Caco-2 (cell line): ENCODE measurements at regions not wholly inside any gene's neighbourhood (a gene's known extent, or its start where the extent isn't known, plus 50 kb on each side); places are given as distances from the start of the nearest gene placed in this dataset.

Source experiments
- BruUV-seq: library from RNA; stranded (reverse); fragments of 400-500 nt; replicated peaks from 2 replicates; lab custom pipeline; 2021; lab: Mats Ljungman, UMichigan
- CTCF ChIA-PET: fragments of 300-600 bp; sonication (Branson Sonifier 250); formaldehyde crosslinking; loops from one replicate; lab custom pipeline; 2022; ENCODE audit warnings: antibody characterized with exemption; lab: Charles Lee
- POLR2A ChIA-PET: fragments of 300-600 bp; sonication (Branson Sonifier 250); formaldehyde crosslinking; loops from one replicate; lab custom pipeline; 2022; ENCODE audit warnings: antibody characterized with exemption; lab: Charles Lee
- DNase-seq, 2 experiments: peaks; one replicate each; pipeline versions ENCODE4 v3.0.0 to v3.0.0-alpha.2; 2020 to 2022
- H3K27me3 ChIP-seq: replicated peaks from 2 replicates; pipeline ENCODE4 v1.6.0; 2011; ENCODE audit warnings: low read length; ENCODE audit not compliant: control insufficient read depth, insufficient read depth
- H3K36me3 ChIP-seq: 2 replicates; pipeline ENCODE4 v1.5.1; 2011; ENCODE audit warnings: low read length; ENCODE audit not compliant: control insufficient read depth, insufficient read depth
- H3K4me1 ChIP-seq: fragments of 250-450 bp; sonication (Bioruptor Pico); 2 replicates; pipeline ENCODE4 v1.5.1; 2020; ENCODE audit warnings: mild to moderate bottlenecking
- H3K4me3 ChIP-seq: 2 replicates; pipeline ENCODE4 v1.5.1; 2011; ENCODE audit warnings: low read depth, mild to moderate bottlenecking, control low read depth, low read length
- H3K9me3 ChIP-seq: fragments of 250-450 bp; sonication (Bioruptor Pico); 2 replicates; pipeline ENCODE4 v1.5.1; 2020; ENCODE audit warnings: mild to moderate bottlenecking, moderate library complexity
- H3K27ac Mint-ChIP-seq: one replicate; pipeline ENCODE4 v1.8.0; 2022; ENCODE audit warnings: mixed read lengths; ENCODE audit not compliant: unreplicated experiment
- H3K27me3 Mint-ChIP-seq: one replicate; pipeline ENCODE4 v1.8.0; 2022; ENCODE audit warnings: mixed read lengths; ENCODE audit not compliant: insufficient read depth, unreplicated experiment
- H3K36me3 Mint-ChIP-seq: one replicate; pipeline ENCODE4 v1.8.0; 2022; ENCODE audit warnings: mild to moderate bottlenecking, mixed read lengths; ENCODE audit not compliant: insufficient read depth, unreplicated experiment
- H3K4me1 Mint-ChIP-seq: one replicate; pipeline ENCODE4 v1.8.0; 2022; ENCODE audit warnings: low read depth, mixed read lengths; ENCODE audit not compliant: unreplicated experiment
- H3K4me3 Mint-ChIP-seq: one replicate; pipeline ENCODE4 v1.8.0; 2022; ENCODE audit warnings: mild to moderate bottlenecking, moderate library complexity, mixed read lengths; ENCODE audit not compliant: unreplicated experiment
- H3K9me3 Mint-ChIP-seq: one replicate; pipeline ENCODE4 v1.8.0; 2022; ENCODE audit warnings: mixed read lengths; ENCODE audit not compliant: unreplicated experiment
- intact Hi-C: fragments of 100-400 bp; cut with micrococcal nuclease; formaldehyde crosslinking; loops from one replicate; pipeline ENCODE4 v1.10.0; 2022; ENCODE audit not compliant: unreplicated experiment
- TF ChIP-seq, protein P1 (sequence below), 2 experiments: fragments of 200-600 bp in 1 of 2; IDR thresholded peaks; 1 replicate in 1 of 2; 2 replicates in 1 of 2; pipeline versions ENCODE4 v1.5.1 to v1.8.0; 2011 to 2022; ENCODE audit warnings: antibody characterized with exemption in 1 of 2, control low read depth in 1 of 2, inconsistent platforms in 1 of 2, low read depth in 1 of 2, low read length in 1 of 2, mild to moderate bottlenecking in 1 of 2, moderate library complexity in 1 of 2; ENCODE audit not compliant: insufficient read depth in 1 of 2, severe bottlenecking in 1 of 2, unreplicated experiment in 1 of 2

DNA sequence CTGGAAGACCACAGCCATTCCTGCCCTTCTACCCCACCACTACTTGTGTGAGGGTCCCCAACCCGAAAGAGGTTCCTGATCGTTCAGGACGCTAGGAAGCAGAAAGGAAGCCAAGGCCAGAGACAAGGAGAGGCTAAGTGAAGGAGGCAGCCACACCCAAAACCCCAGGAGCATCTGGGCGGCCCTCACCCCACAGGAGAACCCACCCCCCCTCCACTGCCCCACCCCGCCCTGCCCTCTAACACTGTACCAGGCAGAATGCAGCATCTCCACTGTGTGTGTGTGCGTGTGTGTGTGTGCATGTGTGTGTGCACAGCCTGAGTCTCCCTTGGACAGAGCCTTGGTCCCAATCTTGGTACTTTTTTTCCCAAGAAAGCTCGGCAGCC is 207.5 kb upstream of the HAAO start:
- peaks cover 2% of the 10 kb centered on the region; the same call in 1 of the 2 replicates for H3K36me3 ChIP-seq
- intact Hi-C loops, result loop anchor here (1.0 kb wide), 2 partner anchors 21 to 43 kb away; no protein-coding TSS in a partner anchor
- peaks cover 7% of the 10 kb centered on the region for H3K9me3 ChIP-seq
- Mint-ChIP-seq H3K4me3 (no peak overlapping the region), H3K4me1 (peaks cover 34% of the 10 kb centered on the region), H3K27ac (peak overlapping the region; percentile 74), H3K27me3 (no peaks in the 10 kb centered on the region), H3K36me3 (peaks cover 7% of the 10 kb centered on the region), H3K9me3 (no peaks in the 10 kb centered on the region)
- H3K27me3 ChIP-seq, result no peaks in the 10 kb centered on the region
- POLR2A ChIA-PET, result no interaction called here
- peak; percentile 37 to 53 for DNase-seq
- CTCF ChIA-PET, result interaction anchor here (0.6 to 2.2 kb wide), 6 partner anchors 11 to 25 kb away, joined by 4 to 7 read pairs (median 4); no protein-coding TSS in a partner anchor
- peaks cover 35% of the 10 kb centered on the region for H3K4me1 ChIP-seq
- H3K4me3 ChIP-seq, result no peak overlapping the region
- no TSS peak for BruUV-seq
- TF ChIP-seq, protein P1, sequence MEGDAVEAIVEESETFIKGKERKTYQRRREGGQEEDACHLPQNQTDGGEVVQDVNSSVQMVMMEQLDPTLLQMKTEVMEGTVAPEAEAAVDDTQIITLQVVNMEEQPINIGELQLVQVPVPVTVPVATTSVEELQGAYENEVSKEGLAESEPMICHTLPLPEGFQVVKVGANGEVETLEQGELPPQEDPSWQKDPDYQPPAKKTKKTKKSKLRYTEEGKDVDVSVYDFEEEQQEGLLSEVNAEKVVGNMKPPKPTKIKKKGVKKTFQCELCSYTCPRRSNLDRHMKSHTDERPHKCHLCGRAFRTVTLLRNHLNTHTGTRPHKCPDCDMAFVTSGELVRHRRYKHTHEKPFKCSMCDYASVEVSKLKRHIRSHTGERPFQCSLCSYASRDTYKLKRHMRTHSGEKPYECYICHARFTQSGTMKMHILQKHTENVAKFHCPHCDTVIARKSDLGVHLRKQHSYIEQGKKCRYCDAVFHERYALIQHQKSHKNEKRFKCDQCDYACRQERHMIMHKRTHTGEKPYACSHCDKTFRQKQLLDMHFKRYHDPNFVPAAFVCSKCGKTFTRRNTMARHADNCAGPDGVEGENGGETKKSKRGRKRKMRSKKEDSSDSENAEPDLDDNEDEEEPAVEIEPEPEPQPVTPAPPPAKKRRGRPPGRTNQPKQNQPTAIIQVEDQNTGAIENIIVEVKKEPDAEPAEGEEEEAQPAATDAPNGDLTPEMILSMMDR (IDR thresholded peaks at IDR 0.05; ENCODE audit: insufficient read depth in 1 of 2, low read depth in 1 of 2, low read length in 1 of 2, severe bottlenecking in 1 of 2, unreplicated experiment in 1 of 2), result no peak

- Mint-ChIP-seq H3K36me3 (peaks cover 7% of the 10 kb centered on the region), H3K27me3 (no peaks in the 10 kb centered on the region), H3K4me1 (peaks cover 29% of the 10 kb centered on the region), H3K9me3 (no peaks in the 10 kb centered on the region), H3K27ac (peak overlapping the region; percentile 74), H3K4me3 (no peak overlapping the region)
- ChIA-PET POLR2A (no interaction called here), CTCF (interaction anchor here (0.6 to 2.2 kb wide), 7 partner anchors 11 to 195 kb away, joined by 3 to 7 read pairs (median 4); no protein-coding TSS in a partner anchor)
- no TSS peak for BruUV-seq
- H3K9me3 ChIP-seq, result peaks cover 7% of the 10 kb centered on the region
- peaks cover 31% of the 10 kb centered on the region for H3K4me1 ChIP-seq
- DNase-seq, result peak; percentile 73 to 78
- intact Hi-C loops, result loop anchor here (1.0 kb wide), 2 partner anchors 20 to 42 kb away; no protein-coding TSS in a partner anchor
- H3K36me3 ChIP-seq, result peaks cover 2% of the 10 kb centered on the region; the same call in 1 of the 2 replicates
- H3K4me3 ChIP-seq, result no peak overlapping the region
- no peaks in the 10 kb centered on the region for H3K27me3 ChIP-seq
- TF ChIP-seq, protein P1 (IDR thresholded peaks at IDR 0.05; ENCODE audit: insufficient read depth in 1 of 2, low read depth in 1 of 2, low read length in 1 of 2, severe bottlenecking in 1 of 2, unreplicated experiment in 1 of 2), result no peak
These were observed 207.0 kb upstream of the HAAO start for GRCh38 chr2:42999391-42999841.

- CTCF ChIA-PET, result interaction anchor here (0.9 to 2.2 kb wide), 4 partner anchors 16 to 25 kb away, joined by 3 to 7 read pairs (median 4); no protein-coding TSS in a partner anchor
- Histone ChIP-seq H3K4me1 (peaks cover 25% of the 10 kb centered on the region), H3K4me3 (no peak overlapping the region), H3K9me3 (peaks cover 7% of the 10 kb centered on the region), H3K27me3 (no peaks in the 10 kb centered on the region), H3K36me3 (peaks cover 2% of the 10 kb centered on the region; the same call in 1 of the 2 replicates)
- Mint-ChIP-seq H3K9me3 (no peaks in the 10 kb centered on the region), H3K27ac (peak overlapping the region; percentile 74), H3K36me3 (peaks cover 7% of the 10 kb centered on the region), H3K27me3 (no peaks in the 10 kb centered on the region), H3K4me1 (peaks cover 29% of the 10 kb centered on the region), H3K4me3 (no peak overlapping the region)
- TF ChIP-seq, protein P1 (IDR thresholded peaks at IDR 0.05; ENCODE audit: insufficient read depth in 1 of 2, low read depth in 1 of 2, low read length in 1 of 2, severe bottlenecking in 1 of 2, unreplicated experiment in 1 of 2), result no peak
- POLR2A ChIA-PET, result no interaction called here
- DNase-seq, result no peak
- BruUV-seq, result no TSS peak
- intact Hi-C loops, result loop anchor here (1.0 kb wide), 2 partner anchors 19 to 41 kb away; no protein-coding TSS in a partner anchor
These were observed 206.3 kb upstream of the HAAO start for GRCh38 chr2:42998721-42999120.
